ACHN (cell line): ENCODE measurements at regions not wholly inside any gene's neighbourhood (a gene's known extent, or its start where the extent isn't known, plus 50 kb on each side); places are given as distances from the start of the nearest gene placed in this dataset.
A peak's percentile ranks its signal among the peaks of the same experiment; 100 is the strongest.

ENCODE experiments used
- DNase-seq: peaks from one replicate; pipeline ENCODE4 v3.0.0-alpha.2; 2015
- in situ Hi-C: cut with HindIII; loops from 2 replicates; pipeline ENCODE4 v1.10.0; 2017; ENCODE audit warnings: low sequenced_read_pairs, low pct_ligation_motif_present, low pct_unique_long_range_greater_than_20kb

DNA sequence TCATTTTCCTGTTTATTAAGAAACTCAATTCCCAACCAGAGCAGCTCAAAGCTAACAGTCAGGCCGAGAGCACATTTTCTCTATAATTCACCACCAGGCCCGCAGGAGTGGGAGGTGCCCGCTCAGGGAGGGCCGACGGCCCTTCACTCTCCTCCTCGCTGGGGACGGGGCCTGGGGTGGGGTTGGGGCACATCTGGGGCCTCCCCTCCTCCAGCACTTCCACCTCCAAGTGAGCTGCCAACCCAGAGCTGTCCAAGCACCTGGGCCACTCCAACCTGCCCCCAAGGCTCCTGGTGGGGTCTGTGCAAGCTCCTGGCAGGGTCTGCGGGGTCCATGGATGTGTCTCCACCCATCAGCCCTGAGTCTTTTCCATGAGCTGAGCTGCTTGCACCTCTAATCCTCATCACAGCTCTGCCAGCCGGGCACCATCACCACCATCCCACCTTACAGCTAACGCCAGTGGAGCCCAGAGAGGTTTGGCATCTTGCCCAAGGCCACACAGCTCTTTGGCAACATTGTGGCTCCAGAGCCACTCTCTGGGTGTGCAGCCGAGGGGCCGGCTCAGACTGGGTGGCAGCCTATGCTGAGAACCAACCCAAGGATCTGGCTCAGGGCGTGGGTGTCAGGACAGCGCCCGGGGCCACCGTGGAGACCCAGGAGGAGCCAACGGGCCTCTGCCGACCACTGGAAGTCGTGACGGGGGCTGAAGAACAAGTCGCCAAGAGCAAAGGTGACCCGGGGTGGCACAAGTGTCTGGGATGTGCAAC is 193.5 kb downstream of the BRD1 start:
- in situ Hi-C loops: no loop called here
- no peak for DNase-seq

DNA sequence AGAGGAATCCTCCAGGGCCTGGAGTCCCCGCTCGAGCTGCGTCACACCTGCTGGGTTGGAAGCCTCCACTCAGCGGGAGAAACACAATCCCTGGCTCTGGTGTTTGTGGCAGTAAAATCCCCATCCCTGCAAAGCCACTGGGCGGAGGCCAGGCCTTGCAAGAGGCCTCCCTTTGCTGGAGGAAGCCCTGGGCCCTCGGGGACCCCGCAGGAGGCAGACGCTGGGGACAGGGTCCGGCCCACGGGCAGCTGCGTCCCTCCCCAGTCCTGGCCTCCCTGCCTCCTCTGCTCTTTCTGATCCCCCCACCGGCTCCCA is 194.7 kb downstream of the BRD1 start:
- in situ Hi-C loops: no loop called here
- DNase-seq: no peak

DNA sequence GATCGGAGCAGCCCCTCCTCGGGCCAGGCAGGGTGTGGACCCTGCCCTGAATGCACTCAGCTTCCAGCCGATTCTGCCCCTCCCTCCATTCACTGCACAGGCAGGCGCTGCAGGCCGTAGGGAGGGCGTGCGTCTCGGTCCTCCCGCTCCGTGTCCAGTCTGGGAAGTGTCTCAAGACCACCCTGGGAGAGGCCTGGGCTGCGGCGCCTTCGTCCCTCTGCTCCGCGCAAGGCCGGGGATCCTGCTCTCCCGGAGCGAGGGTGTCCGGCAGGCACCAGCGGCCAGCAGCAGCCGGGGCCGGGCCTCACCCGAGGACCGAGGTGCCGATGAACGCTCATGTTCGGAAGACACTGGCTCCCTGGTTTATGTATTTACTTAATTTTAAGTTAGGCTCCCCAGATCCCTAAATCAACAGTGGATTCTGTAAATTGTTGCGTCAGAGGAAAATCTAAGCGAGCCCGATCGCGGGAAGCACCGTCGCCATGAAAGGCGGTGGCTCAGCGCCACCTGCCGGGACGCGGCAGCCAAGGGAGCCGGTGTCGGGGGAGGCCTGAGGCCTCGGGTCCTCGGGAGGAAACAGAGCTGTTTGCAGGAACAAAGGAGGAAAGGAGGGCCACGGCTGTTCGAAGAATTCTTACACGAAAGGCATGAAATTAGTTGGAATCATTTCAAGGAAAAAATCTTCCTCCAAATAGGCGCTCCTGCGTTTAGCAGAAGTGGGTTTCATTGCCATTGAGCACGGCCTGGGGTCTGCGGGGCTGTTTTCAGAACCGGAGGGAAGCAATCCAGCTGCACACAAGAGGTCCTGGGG is 195.3 kb downstream of the BRD1 start:
- in situ Hi-C loops: no loop called here
- DNase-seq: peak; percentile 54

DNA sequence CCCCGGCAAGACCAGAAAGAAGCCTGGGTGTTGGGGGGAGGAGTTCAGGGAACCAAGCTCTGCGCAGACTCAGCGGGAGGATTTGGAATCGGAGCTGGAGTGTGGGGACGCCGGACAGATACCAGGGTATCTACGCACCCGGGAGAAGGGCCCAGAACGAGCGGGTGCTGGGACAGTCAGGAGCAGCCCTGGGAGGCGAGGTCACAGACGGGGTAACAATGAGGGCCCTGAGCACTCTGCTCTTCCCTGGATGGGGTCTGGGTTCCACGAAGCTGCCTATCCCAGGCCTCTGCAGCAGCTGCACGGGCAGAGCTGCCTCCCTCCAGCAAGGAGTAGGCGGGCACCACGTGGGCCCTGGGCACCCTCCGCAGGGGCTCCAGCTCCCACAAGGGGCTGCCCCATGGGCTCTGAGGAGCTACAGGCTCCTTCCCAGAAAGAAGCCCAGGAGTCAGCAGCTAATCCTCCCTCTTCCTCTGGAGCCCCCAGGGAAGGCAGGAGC is 197.2 kb downstream of the BRD1 start:
- in situ Hi-C loops: no loop called here

DNA sequence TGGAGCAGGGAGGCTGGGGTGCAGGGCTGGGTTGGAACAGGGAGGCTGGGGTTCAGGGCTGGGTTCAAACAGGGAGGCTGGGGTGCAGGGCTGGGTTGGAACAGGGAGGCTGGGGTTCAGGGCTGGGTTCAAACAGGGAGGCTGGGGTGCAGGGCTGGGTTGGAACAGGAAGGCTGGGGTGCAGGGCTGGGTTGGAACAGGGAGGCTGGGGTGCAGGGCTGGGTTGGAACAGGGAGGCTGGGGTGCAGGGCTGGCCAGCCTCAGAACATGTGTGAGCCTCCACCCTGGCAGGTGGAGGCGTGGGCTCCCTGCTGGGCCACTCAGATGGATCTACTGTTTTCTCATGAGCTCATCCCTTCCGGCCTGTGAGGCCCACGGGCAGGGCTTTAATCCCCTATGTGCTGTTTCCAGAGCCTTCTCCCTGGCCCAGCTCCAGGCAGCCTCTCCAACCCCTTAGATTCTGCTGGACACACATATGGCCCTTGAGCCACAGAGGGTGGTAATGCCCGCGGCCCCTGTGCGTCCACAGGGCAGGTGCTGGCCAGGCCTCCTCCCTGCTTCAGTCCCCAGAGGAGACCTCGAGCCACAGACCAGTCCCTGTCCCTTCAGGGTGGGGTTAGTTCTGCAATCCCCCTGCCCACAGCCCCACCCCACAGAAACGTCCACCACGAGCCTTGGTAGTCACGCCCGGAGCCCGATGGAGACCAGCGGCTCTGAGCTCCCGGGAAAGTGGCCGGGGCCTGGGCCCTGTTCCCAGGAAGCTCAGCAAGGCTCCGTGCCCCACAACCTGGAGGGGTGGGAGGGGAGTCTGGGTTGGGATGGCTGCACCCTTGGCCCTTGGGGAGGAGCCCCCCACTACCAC is 197.9 kb downstream of the BRD1 start:
- no peak for DNase-seq
- in situ Hi-C loops: no loop called here

More for the DNA sequence above, 197.2 kb downstream of the BRD1 start:
- no peak for DNase-seq

DNA sequence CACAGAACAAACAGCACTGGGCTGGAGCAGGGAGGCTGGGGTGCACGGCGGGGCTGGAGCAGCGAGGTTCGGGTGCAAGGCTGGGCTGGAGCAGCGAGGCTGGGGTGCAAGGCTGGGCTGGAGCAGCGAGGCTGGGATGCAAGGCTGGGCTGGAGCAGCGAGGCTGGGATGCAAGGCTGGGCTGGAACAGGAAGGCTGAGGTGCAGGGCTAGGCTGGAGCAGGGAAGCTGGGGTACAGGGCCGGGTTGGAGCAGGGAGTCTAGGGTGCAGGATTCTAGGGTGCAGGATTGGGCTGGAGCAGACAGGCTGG is 198.5 kb downstream of the BRD1 start:
- in situ Hi-C loops: no loop called here
- DNase-seq: no peak

DNA sequence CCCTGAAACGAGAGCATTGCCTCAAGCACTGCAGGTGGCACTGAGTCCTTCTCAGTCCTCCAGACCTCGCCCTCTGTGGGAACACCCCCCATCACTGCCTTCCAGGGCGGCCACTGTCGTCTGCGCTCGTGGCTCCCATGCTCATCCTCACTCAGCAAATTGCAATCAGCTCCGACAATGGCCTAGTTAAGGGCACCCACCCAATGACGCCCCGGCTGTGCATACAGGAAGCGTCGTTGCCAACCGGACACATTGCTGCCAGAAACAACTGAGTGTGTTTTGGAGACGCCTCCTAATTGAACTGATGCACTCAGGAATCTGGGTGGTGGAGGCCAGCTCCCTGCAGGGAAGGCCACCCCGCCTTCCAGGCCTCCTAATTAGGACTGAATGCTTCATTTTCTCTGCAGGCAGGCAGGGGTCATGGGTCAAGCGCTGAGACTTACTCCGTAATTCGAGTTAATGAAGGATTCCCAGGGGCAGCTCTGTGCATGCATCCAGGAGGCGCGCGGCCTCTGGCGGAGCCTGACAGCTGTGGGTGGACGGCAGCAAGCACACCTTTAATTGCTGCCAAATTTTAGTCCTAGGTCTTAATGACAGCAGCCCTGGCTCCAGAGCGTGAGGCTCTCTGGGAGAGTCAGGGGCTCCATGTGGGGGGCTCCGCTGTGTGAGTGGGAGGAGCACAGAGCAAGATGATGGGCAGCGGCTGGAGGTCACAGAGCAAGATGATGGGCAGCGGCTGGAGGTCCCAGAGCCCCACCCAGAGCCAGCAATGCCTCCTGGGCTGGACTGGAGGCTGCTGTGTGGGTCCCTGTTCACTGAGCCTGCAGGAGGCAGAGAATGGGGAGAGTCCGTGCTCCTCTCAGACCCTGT is 199.0 kb downstream of the BRD1 start:
- in situ Hi-C loops: no loop called here

DNA sequence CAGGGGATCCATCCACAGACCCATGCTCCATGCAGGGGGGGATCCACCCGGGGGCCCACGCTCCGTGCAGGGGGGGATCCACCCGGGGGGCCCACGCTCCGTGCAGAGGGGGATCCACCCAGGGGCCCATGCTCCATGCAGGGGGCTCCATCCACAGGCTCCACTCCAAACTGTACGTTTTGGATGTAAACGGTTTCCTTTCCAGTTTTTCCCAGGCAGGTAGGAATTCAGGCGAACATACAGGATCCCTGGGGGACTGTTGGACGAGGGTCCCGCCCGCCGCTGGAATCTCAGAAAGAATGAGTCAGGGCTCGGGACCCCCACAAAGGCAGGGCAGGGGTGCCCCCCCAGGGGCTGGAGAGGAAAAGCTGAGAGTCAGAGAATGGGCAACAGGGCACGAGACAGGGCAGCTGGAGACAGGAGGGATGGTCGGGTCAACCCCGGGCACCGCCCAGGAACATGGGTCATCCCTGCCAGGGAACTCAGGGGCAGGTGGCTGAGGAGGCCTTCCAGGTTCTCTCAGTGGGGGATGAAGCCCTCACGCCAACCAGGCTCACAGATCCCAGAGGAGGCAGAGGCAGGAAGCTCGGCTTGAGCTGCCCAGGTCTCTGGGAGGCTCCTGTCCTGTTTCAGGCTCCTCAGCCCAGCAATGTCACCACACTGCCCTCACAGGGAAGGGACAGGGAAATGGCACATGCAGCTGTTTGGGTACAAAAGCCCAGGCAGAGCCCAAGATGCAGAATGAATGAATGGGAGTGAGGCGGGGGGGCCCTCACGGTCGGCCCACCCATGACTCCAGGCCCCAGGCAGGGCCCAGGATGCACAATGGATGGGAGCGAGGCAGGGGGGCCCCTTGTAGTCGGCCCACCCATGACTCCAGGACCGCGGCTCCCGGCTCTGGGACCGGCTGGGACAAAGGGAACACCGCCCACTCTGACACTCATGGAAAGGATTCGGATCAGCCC is 200.2 kb downstream of the BRD1 start:
- no peak for DNase-seq
- in situ Hi-C loops: no loop called here

More for the DNA sequence above, 199.0 kb downstream of the BRD1 start:
- no peak for DNase-seq

DNA sequence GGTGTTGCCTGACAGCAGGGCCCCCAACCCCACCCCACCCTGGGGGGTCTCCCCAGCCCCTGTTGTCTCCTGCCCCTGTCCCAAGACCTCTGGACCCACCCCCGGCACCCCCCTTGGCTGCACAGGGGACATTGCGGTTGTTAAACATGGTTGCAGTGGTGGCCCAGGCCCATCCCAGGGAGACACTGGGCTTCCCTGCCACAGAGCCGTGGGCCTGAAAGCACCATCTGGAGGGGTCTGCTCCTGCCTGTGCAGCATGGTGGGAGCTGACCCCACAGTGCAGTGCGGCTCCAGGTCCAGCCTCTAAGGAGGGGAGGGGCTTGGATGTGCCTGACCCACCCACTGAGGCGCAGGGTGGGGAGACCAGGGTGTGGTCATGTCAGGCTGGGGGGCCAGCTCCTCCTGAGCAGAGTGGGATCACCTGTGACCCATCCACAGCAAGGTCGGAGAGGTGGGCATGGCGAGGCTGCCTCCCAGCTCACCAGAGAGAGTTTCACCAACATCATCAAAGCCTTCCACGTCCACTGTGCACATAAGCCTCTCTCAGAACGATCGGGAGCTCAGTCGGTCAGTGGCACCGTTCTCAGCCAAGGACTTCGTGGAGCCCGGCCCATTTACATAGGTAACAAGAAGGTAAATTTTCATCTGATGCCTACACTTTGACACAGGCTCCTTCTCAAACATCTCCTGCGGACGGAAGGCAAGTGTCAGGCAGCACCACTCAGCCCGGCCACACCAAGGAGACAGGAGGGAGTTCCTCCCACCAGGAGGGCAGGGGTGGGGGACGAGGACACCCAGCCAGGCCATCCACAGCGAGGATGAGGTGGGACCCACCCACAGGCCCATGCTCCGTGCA is 201.1 kb downstream of the BRD1 start:
- DNase-seq: no peak
- in situ Hi-C loops: no loop called here

DNA sequence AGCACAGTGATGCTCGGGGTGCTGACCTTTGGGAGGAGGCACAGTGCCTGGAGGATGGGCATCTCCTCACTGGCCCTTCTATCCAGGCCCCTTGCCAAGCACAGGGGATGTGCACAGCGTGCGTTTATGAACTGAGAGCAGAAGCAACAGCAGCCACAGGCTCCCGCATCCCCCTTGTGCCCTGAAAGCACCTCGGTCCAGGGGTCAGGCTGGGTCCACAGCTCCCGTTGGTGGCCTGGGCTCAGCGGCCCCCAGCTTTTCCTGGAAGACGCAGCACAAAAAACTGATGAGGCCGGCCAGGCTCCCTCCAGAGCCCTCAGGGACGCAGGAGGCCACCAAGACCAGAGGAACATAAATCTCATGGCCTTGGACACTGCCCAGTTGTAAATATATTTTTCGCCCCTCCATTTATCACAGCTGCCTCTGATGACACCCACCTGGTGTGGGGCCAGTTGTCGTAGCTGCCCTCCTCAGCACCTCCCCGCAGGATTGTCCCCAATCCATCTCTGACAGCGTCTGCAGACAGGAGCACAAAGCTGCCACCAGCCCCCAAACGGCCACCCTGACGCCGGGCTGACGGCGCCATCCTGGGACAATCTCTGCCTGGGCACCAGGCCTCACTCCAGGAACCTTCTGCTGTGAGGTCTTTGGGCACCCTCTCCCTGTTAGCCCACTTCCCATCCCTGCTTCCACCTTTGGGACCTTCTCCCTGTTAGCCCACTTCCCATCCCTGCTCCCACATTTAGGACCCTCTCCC is 203.1 kb downstream of the BRD1 start:
- DNase-seq: no peak
- in situ Hi-C loops: no loop called here

DNA sequence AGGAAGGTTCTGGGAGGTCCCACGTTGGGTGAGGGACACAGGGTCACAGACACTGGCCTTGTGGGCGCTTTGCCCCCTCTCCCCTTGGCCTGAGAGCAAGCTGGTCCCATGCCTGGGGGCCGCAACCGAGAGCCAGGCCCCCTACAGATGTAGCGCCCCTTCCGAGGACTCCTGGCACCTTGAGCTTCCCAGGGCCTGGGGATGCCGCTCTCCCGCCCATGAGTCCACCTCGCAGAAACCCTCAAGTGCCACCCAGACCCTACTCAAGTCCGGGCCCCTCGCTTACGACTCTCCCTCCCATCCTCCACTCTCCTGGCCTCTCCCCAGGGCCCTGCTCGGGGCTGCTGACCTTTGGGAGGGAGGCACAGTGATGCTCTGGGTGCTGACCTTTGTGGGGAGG is 204.0 kb downstream of the BRD1 start:
- in situ Hi-C loops: no loop called here
- no peak for DNase-seq

DNA sequence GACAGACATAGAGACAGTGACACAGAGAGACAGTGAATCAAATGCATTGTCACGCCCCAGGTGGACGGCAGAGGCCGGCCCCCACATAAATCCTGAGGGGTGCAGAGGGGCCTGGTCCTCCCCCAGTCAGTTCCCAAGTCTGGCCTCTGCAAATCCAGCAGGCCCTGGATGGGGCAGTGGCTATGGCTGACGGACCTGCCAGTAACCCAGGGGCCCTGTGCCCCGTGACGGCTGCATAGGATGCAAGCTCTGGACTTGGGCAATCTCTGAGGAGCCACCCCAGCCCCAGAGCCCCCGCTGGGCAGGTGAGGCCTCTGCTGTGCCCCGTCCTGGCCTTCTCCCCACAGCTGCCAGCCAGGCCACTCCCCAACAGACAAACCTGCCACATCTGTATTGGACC is 204.5 kb downstream of the BRD1 start:
- DNase-seq: no peak
- in situ Hi-C loops: no loop called here

DNA sequence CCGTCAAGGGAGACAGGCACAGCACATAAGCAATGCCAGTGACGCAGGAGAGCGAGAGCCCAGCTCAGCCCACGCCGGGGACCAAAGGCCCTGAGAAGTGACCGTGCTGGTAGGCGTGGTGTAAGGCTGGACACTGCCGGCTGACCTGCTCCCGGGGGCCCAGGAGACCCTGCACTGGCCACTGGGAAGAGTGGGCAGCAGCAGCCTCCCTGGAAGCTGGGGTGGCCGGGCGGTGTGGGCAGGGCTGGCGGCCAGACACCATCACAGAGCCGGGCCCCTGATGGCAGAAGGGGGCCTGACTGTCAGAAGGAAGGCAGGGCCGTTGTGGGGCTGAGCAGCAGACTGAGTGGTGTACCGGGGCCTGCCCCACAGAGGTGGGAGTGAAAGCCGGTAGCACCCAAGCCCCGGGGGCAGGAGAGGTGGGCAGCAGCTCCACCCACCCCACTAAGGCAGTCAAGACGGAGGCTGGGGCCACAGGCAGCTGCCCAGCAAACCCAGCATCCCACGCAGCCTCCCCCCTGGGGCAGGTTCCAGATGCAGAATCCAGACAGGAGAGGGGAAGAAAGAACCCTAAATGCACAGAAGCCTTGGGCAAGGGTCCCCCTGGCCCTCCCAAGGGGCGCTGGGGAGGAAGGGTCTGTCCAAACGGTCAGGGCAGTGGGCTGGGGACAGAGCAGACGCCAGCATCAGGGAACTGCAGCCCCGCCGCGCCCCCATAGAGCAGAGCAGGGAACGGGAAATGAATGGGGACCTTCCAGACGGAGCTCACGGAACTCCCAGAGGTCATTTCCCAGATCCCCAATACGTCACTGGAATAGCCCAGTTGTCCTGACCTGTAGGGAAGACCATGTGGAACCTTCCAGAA is 205.2 kb downstream of the BRD1 start:
- DNase-seq: no peak
- in situ Hi-C loops: no loop called here

DNA sequence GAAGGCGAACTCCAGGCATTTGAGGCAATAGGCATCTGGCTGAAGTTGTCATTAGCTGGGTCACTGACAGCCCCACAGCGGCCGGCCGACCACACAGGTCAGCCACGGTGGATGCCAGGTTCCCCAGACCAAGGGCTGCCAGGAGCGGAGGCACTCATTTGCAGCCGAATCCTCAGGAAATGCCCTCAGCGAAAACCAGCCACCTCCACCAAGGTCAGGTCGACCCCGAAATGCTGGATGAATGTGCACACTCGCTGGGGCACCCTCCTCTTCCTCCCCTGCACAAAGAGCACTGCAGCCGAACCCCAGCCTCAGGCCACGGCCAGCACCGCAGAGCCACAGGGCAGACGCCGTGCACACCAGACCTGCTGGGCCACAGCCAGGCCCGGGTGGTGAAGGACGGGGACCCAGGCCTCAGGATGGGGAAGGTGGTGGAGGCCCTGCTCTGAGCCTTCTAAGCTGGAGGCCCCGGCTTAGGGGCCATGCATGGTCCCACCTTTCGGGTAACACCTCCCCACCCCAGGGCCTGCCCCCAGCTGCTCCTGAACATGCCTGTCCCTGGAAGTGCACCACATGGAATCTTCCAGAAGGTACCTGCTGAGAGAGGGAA is 206.0 kb downstream of the BRD1 start:
- DNase-seq: no peak
- in situ Hi-C loops: no loop called here

DNA sequence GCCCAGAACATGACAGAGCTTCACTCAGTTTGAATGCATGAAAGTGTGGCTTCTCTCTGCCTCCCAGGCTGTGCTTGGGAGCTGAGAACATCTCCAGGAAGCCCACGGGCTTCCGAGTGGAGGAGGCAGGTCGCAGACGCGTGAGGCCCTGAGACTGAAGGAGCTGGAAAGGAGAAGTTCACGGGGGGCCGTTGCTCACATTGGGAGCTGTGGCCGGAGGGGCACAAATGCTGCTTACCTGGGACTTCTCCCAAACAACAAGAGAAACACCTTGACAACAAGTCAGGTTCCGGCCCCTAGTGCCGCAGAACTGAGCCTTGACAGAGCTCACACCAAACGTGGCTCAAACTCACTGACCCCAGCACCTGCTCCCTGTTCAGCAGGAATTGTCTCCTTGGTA is 207.0 kb downstream of the BRD1 start:
- no peak for DNase-seq
- in situ Hi-C loops: no loop called here
